OCI-LY7 (cell line): ENCODE measurements at regions not wholly inside any gene's neighbourhood (a gene's known extent, or its start where the extent isn't known, plus 50 kb on each side); places are given as distances from the start of the nearest gene placed in this dataset.

Experiments used
- BruUV-seq: library from RNA; stranded (reverse); fragments of 400-500 nt; replicated peaks from 2 replicates; lab custom pipeline; 2021; lab: Mats Ljungman, UMichigan
- CTCF ChIA-PET: fragments of 300-600 bp; sonication (Branson Sonifier 250); formaldehyde crosslinking; loops from one replicate; lab custom pipeline; 2022; ENCODE audit warnings: antibody characterized with exemption; ENCODE audit not compliant: unreplicated experiment; lab: Charles Lee
- POLR2A ChIA-PET: fragments of 300-600 bp; sonication (Branson Sonifier 250); formaldehyde crosslinking; loops from one replicate; lab custom pipeline; 2022; ENCODE audit warnings: antibody characterized with exemption; lab: Charles Lee
- DNase-seq: peaks from one replicate; pipeline ENCODE4 v3.0.0-alpha.2; 2015; ENCODE audit warnings: low spot score
- H2AFZ ChIP-seq: fragments of 200-600 bp; sonication (generic), shearing (Covaris generic); 2 replicates; pipeline ENCODE4 v1.6.1; 2014; ENCODE audit warnings: mild to moderate bottlenecking, antibody characterized with exemption, low read length, moderate library complexity
- H3K27ac ChIP-seq: fragments of 200-600 bp; sonication (generic); 2 replicates; pipeline ENCODE4 v1.5.1; 2014; ENCODE audit warnings: mixed run types, low read depth, mild to moderate bottlenecking, moderate library complexity, low read length, inconsistent platforms; ENCODE audit not compliant: poor library complexity, severe bottlenecking
- H3K36me3 ChIP-seq: fragments of 200-600 bp; sonication (generic); 2 replicates; pipeline ENCODE4 v1.6.1; 2014; ENCODE audit warnings: mild to moderate bottlenecking, antibody characterized with exemption, low read length, moderate library complexity, mixed read lengths; ENCODE audit not compliant: insufficient read depth
- H3K4me1 ChIP-seq: fragments of 200-600 bp; sonication (generic); 2 replicates; pipeline ENCODE4 v1.5.1; 2014; ENCODE audit warnings: mild to moderate bottlenecking, low read length; ENCODE audit not compliant: insufficient read depth, poor library complexity, severe bottlenecking
- H3K4me2 ChIP-seq: fragments of 200-600 bp; sonication (generic); 2 replicates; pipeline ENCODE4 v1.6.1; 2014; ENCODE audit warnings: mild to moderate bottlenecking, low read length
- H3K4me3 ChIP-seq: fragments of 200-600 bp; sonication (generic); 2 replicates; pipeline ENCODE4 v1.5.1; 2014; ENCODE audit warnings: mild to moderate bottlenecking, low read depth, low read length; ENCODE audit not compliant: poor library complexity, severe bottlenecking
- H3K79me2 ChIP-seq: fragments of 200-600 bp; sonication (generic); 2 replicates; pipeline ENCODE4 v1.6.1; 2016; ENCODE audit warnings: low read depth, mild to moderate bottlenecking, low read length, moderate library complexity, mixed read lengths; ENCODE audit not compliant: insufficient read depth
- H3K9me2 ChIP-seq: fragments of 200-600 bp; sonication (generic); 2 replicates; pipeline ENCODE4 v1.6.1; 2016; ENCODE audit warnings: mild to moderate bottlenecking, low read length, mixed read lengths; ENCODE audit not compliant: insufficient read depth
- H3K9me3 ChIP-seq: fragments of 200-600 bp; sonication (generic); 2 replicates; pipeline ENCODE4 v1.6.1; 2014; ENCODE audit warnings: mild to moderate bottlenecking, mixed run types, low read length, mixed read lengths
- H4K20me1 ChIP-seq: fragments of 200-600 bp; sonication (generic); 2 replicates; pipeline ENCODE4 v1.6.1; 2014; ENCODE audit warnings: mild to moderate bottlenecking, antibody characterized with exemption, low read length, moderate library complexity, mixed read lengths; ENCODE audit not compliant: insufficient read depth
- CTCF ChIP-seq: fragments of 200-600 bp; sonication (generic); conservative IDR thresholded peaks from 2 replicates; pipeline ENCODE4 v1.5.1; 2014; ENCODE audit warnings: mild to moderate bottlenecking, antibody characterized with exemption, low read length, moderate library complexity, mixed read lengths
- EZH2phosphoT487 ChIP-seq: fragments of 200-600 bp; sonication (generic); IDR thresholded peaks from 2 replicates; pipeline ENCODE4 v1.6.1; 2018; ENCODE audit warnings: low read depth, borderline replicate concordance, mild to moderate bottlenecking, mixed run types, antibody characterized with exemption, low read length, moderate library complexity, mixed read lengths
- intact Hi-C: fragments of 100-400 bp; cut with micrococcal nuclease; formaldehyde crosslinking; loops from one replicate; pipeline ENCODE4 v1.10.0; 2022; ENCODE audit not compliant: unreplicated experiment

- no peaks in the 10 kb centered on the region for H3K4me1 ChIP-seq
- no peak overlapping the region for H3K4me2 ChIP-seq
- H3K9me2 ChIP-seq, result no peaks in the 10 kb centered on the region
- intact Hi-C loops, result no loop called here
- TF ChIP-seq CTCF (no peak), EZH2phosphoT487 (no peak)
- no peaks in the 10 kb centered on the region for H3K9me3 ChIP-seq
- BruUV-seq, result no TSS peak
- H2AFZ ChIP-seq, result no peak overlapping the region
- DNase-seq, result no peak
- H3K27ac ChIP-seq, result no peak overlapping the region
- ChIA-PET CTCF (no interaction called here), POLR2A (interaction anchor here (0.6 kb wide), 1 partner anchor 625 kb away, joined by 3 read pairs; no protein-coding TSS in a partner anchor)
- no peak overlapping the region for H3K4me3 ChIP-seq
- no peaks in the 10 kb centered on the region for H4K20me1 ChIP-seq
- H3K36me3 ChIP-seq, result no peaks in the 10 kb centered on the region
- H3K79me2 ChIP-seq, result no peaks in the 10 kb centered on the region
Observed at GRCh38 chr5:6111131-6111530, 267.2 kb downstream of the MED10 start.

- Histone ChIP-seq H3K4me2 (no peak overlapping the region), H3K4me1 (peaks cover 2% of the 10 kb centered on the region), H2AFZ (no peak overlapping the region), H3K4me3 (no peak overlapping the region), H3K79me2 (no peaks in the 10 kb centered on the region), H3K9me2 (no peaks in the 10 kb centered on the region), H3K36me3 (no peaks in the 10 kb centered on the region), H3K9me3 (no peaks in the 10 kb centered on the region), H4K20me1 (no peaks in the 10 kb centered on the region), H3K27ac (no peak overlapping the region)
- POLR2A ChIA-PET, result no interaction called here
- no TSS peak for BruUV-seq
- CTCF ChIA-PET, result no interaction called here
- intact Hi-C loops, result no loop called here
- no peak for DNase-seq
- no peak for TF ChIP-seq CTCF
- TF ChIP-seq EZH2phosphoT487, result no peak
Observed at GRCh38 chr5:6110441-6111005, 267.8 kb downstream of the MED10 start.

GRCh38 chr5:6108981-6109825 lies 269.1 kb downstream of the MED10 start:
- CTCF ChIA-PET, result no interaction called here
- Histone ChIP-seq H3K79me2 (no peaks in the 10 kb centered on the region), H3K9me2 (no peaks in the 10 kb centered on the region), H4K20me1 (no peaks in the 10 kb centered on the region), H2AFZ (no peak overlapping the region), H3K27ac (no peak overlapping the region), H3K4me3 (no peak overlapping the region), H3K9me3 (no peaks in the 10 kb centered on the region), H3K4me1 (peaks cover 11% of the 10 kb centered on the region), H3K4me2 (no peak overlapping the region), H3K36me3 (no peaks in the 10 kb centered on the region)
- no peak for DNase-seq
- intact Hi-C loops, result no loop called here
- no TSS peak for BruUV-seq
- POLR2A ChIA-PET, result no interaction called here
- no peak for TF ChIP-seq EZH2phosphoT487
- TF ChIP-seq CTCF, result no peak
